ENCODE measurements at regions not wholly inside any gene's neighbourhood (a gene's known extent, or its start where the extent isn't known, plus 50 kb on each side); places are given as distances from the start of the nearest gene placed in this dataset.
"Not testable (repeated sequence)": the region's sequence is repeated elsewhere in the genome, so short reads cannot be mapped to it uniquely, and the experiment has no call there.

- no peak overlapping the region for H3K27ac ChIP-seq
- DNase-seq (ENCODE audit: low read depth, low spot score): no peak
Measured at GRCh38 chr3:127520993-127521392, 69.5 kb downstream of the TPRA1 start.

GRCh38 chr3:127518456-127519081 is 72.0 kb downstream of the TPRA1 start:
- H3K27ac ChIP-seq: no peak overlapping the region
- DNase-seq (ENCODE audit: low read depth, low spot score): no peak

GRCh38 chr3:127512256-127512655 is 78.3 kb downstream of the TPRA1 start:
- no peak for DNase-seq (ENCODE audit: low read depth, low spot score)

GRCh38 chr3:127501177-127501576 is 89.4 kb downstream of the TPRA1 start:
- no peak for DNase-seq (ENCODE audit: low read depth, low spot score)
- H3K27ac ChIP-seq: no peak overlapping the region

More at GRCh38 chr3:127512256-127512655, 78.3 kb downstream of the TPRA1 start:
- H3K27ac ChIP-seq: no peak overlapping the region

- H3K27ac ChIP-seq: no peak overlapping the region
- DNase-seq (ENCODE audit: low read depth, low spot score): no peak
Measured at GRCh38 chr3:127497676-127498075, 92.9 kb downstream of the TPRA1 start.

GRCh38 chr3:127497166-127497565 is 93.4 kb downstream of the TPRA1 start:
- no peak overlapping the region for H3K27ac ChIP-seq
- no peak for DNase-seq (ENCODE audit: low read depth, low spot score)

GRCh38 chr3:127495821-127496655 is 94.5 kb downstream of the TPRA1 start:
- no peak for DNase-seq (ENCODE audit: low read depth, low spot score)
- no peak overlapping the region for H3K27ac ChIP-seq

GRCh38 chr3:127493924-127494646 is 96.4 kb downstream of the TPRA1 start:
- no peak overlapping the region for H3K27ac ChIP-seq
- no peak for DNase-seq (ENCODE audit: low read depth, low spot score)

- no peak for DNase-seq (ENCODE audit: low read depth, low spot score)
- no peak overlapping the region for H3K27ac ChIP-seq
Measured at GRCh38 chr3:127492426-127492825, 98.1 kb downstream of the TPRA1 start.

GRCh38 chr3:127491909-127492308 is 98.6 kb downstream of the TPRA1 start:
- no peak overlapping the region for H3K27ac ChIP-seq
- DNase-seq (ENCODE audit: low read depth, low spot score): no peak

- DNase-seq (ENCODE audit: low read depth, low spot score): no peak
- H3K27ac ChIP-seq: no peak overlapping the region
Measured at GRCh38 chr3:127491323-127491722, 99.2 kb downstream of the TPRA1 start.

GRCh38 chr3:127491024-127491305 is 99.6 kb downstream of the TPRA1 start:
- H3K27ac ChIP-seq; DNase-seq (ENCODE audit: low read depth, low spot score): not testable (repeated sequence)

- no peak for DNase-seq (ENCODE audit: low read depth, low spot score)
- no peak overlapping the region for H3K27ac ChIP-seq
Measured at GRCh38 chr3:127490271-127491023, 100.1 kb downstream of the TPRA1 start.

GRCh38 chr3:127489357-127489756 is 101.2 kb downstream of the TPRA1 start:
- DNase-seq (ENCODE audit: low read depth, low spot score): no peak
- H3K27ac ChIP-seq: no peak overlapping the region

GRCh38 chr3:127488740-127489139 is 101.8 kb downstream of the TPRA1 start:
- no peak overlapping the region for H3K27ac ChIP-seq
- DNase-seq (ENCODE audit: low read depth, low spot score): no peak

- no peak for DNase-seq (ENCODE audit: low read depth, low spot score)
- H3K27ac ChIP-seq: no peak overlapping the region
Measured at GRCh38 chr3:127488141-127488672, 102.3 kb downstream of the TPRA1 start.

GRCh38 chr3:127487196-127487595 is 103.3 kb downstream of the TPRA1 start:
- no peak for DNase-seq (ENCODE audit: low read depth, low spot score)

GRCh38 chr3:127486321-127486944 is 104.1 kb downstream of the TPRA1 start:
- no peak for DNase-seq (ENCODE audit: low read depth, low spot score)
- no peak overlapping the region for H3K27ac ChIP-seq

More at GRCh38 chr3:127487196-127487595, 103.3 kb downstream of the TPRA1 start:
- no peak overlapping the region for H3K27ac ChIP-seq

- no peak overlapping the region for H3K27ac ChIP-seq
- no peak for DNase-seq (ENCODE audit: low read depth, low spot score)
Measured at GRCh38 chr3:127485396-127486170, 105.0 kb downstream of the TPRA1 start.
